Fibroblast of lung (primary cell): ENCODE measurements at regions not wholly inside any gene's neighbourhood (a gene's known extent, or its start where the extent isn't known, plus 50 kb on each side); places are given as distances from the start of the nearest gene placed in this dataset.

Experiments used
- DNase-seq, 2 donors: peaks; one replicate each; pipeline versions ENCODE4 v3.0.0 to v3.0.0-alpha.2; 2010; ENCODE audit warnings: low read depth in 2 of 2
- H2AFZ ChIP-seq: 2 replicates; pipeline ENCODE4 v1.5.1; 2012; ENCODE audit warnings: low read length, control low read depth, inconsistent platforms
- H3K27ac ChIP-seq: 2 replicates; pipeline ENCODE4 v1.5.1; 2011; ENCODE audit warnings: low read length, control low read depth; ENCODE audit not compliant: insufficient read depth
- H3K27me3 ChIP-seq: 2 replicates; pipeline ENCODE4 v1.5.1; 2011; ENCODE audit warnings: mild to moderate bottlenecking, low read length; ENCODE audit not compliant: control insufficient read depth, insufficient read depth
- H3K36me3 ChIP-seq: 2 replicates; pipeline ENCODE4 v1.5.1; 2011; ENCODE audit warnings: low read length; ENCODE audit not compliant: control insufficient read depth, insufficient read depth
- H3K4me1 ChIP-seq: 2 replicates; pipeline ENCODE4 v1.5.1; 2011; ENCODE audit warnings: low read length; ENCODE audit not compliant: control insufficient read depth, insufficient read depth; ENCODE audit errors: extremely low read depth
- H3K4me2 ChIP-seq: 2 replicates; pipeline ENCODE4 v1.5.1; 2011; ENCODE audit warnings: low read length, control low read depth; ENCODE audit not compliant: insufficient read depth; ENCODE audit errors: extremely low read depth
- H3K4me3 ChIP-seq, 4 experiments: fragments of 200-600 bp in 1 of 4; sonication (generic) in 1 of 4; replicated peaks in 1 of 4; 2 replicates each; pipeline ENCODE4 v1.5.1; 2011 to 2016; ENCODE audit warnings: low read length in 4 of 4, low read depth in 3 of 4, mild to moderate bottlenecking in 3 of 4, control low read depth in 2 of 4, inconsistent platforms in 1 of 4, mixed read lengths in 1 of 4; ENCODE audit not compliant: insufficient read depth in 1 of 4; ENCODE audit errors: control extremely low read depth in 1 of 4
- H3K79me2 ChIP-seq: 2 replicates; pipeline ENCODE4 v1.5.1; 2012; ENCODE audit warnings: mild to moderate bottlenecking, low read length, inconsistent platforms; ENCODE audit not compliant: control insufficient read depth, insufficient read depth
- H3K9ac ChIP-seq: 2 replicates; pipeline ENCODE4 v1.5.1; 2011; ENCODE audit warnings: mild to moderate bottlenecking, low read length, control low read depth; ENCODE audit not compliant: insufficient read depth
- H3K9me3 ChIP-seq: 2 replicates; pipeline ENCODE4 v1.5.1; 2012; ENCODE audit warnings: low read depth, low read length; ENCODE audit not compliant: control insufficient read depth, insufficient read depth
- H4K20me1 ChIP-seq: 2 replicates; pipeline ENCODE4 v1.5.1; 2011; ENCODE audit warnings: low read length; ENCODE audit not compliant: control insufficient read depth, insufficient read depth; ENCODE audit errors: extremely low read depth
- EZH2 ChIP-seq: IDR thresholded peaks from 2 replicates; pipeline ENCODE4 v1.5.1; 2012; ENCODE audit warnings: low read length, control low read depth, mild to moderate bottlenecking; ENCODE audit errors: missing control alignments
- TF ChIP-seq, protein P1 (sequence below), 2 donors: IDR thresholded peaks in 1 of 2; conservative IDR thresholded peaks in 1 of 2; 1 replicate in 1 of 2; 2 replicates in 1 of 2; pipeline ENCODE4 v1.5.1; 2011 to 2012; ENCODE audit warnings: low read length in 2 of 2, control low read depth in 1 of 2, inconsistent platforms in 1 of 2, low read depth in 1 of 2, mild to moderate bottlenecking in 1 of 2

DNA sequence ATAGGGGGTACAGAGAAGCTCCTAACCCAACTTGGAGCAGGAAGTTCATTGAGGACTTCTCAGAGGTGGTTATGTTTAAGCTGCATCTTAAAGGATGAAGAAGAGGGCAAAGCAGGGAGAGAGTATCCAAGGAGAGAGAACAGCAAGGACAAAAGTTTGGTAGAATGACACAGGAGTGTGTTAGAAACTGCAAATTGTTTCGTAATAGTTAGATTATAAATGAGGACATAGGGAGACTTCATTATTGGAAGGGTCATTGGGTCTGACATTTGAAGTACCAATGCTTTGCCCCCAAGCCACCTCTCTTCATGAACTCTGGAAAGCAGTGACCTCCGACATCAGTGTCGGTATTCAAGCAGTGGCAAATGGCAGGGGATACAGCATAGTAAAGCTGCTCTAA is 209.6 kb upstream of the JUN start:
- no peak overlapping the region for H3K27ac ChIP-seq
- no peaks in the 10 kb centered on the region for H4K20me1 ChIP-seq
- H3K9ac ChIP-seq = no peak overlapping the region
- no peaks in the 10 kb centered on the region for H3K27me3 ChIP-seq
- no peak for DNase-seq
- H3K4me1 ChIP-seq = no peaks in the 10 kb centered on the region
- no peaks in the 10 kb centered on the region for H3K79me2 ChIP-seq
- TF ChIP-seq EZH2 = no peak
- TF ChIP-seq, protein P1, sequence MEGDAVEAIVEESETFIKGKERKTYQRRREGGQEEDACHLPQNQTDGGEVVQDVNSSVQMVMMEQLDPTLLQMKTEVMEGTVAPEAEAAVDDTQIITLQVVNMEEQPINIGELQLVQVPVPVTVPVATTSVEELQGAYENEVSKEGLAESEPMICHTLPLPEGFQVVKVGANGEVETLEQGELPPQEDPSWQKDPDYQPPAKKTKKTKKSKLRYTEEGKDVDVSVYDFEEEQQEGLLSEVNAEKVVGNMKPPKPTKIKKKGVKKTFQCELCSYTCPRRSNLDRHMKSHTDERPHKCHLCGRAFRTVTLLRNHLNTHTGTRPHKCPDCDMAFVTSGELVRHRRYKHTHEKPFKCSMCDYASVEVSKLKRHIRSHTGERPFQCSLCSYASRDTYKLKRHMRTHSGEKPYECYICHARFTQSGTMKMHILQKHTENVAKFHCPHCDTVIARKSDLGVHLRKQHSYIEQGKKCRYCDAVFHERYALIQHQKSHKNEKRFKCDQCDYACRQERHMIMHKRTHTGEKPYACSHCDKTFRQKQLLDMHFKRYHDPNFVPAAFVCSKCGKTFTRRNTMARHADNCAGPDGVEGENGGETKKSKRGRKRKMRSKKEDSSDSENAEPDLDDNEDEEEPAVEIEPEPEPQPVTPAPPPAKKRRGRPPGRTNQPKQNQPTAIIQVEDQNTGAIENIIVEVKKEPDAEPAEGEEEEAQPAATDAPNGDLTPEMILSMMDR (conservative IDR thresholded peaks at IDR 0.05 in 1 of 2, IDR thresholded peaks at IDR 0.05 in 1 of 2; ENCODE audit: low read depth in 1 of 2, low read length in 2 of 2) = no peak
- no peaks in the 10 kb centered on the region for H3K36me3 ChIP-seq
- H2AFZ ChIP-seq = no peak overlapping the region
- no peak overlapping the region for H3K4me2 ChIP-seq
- no peaks in the 10 kb centered on the region for H3K9me3 ChIP-seq
- no peak overlapping the region for H3K4me3 ChIP-seq

DNA sequence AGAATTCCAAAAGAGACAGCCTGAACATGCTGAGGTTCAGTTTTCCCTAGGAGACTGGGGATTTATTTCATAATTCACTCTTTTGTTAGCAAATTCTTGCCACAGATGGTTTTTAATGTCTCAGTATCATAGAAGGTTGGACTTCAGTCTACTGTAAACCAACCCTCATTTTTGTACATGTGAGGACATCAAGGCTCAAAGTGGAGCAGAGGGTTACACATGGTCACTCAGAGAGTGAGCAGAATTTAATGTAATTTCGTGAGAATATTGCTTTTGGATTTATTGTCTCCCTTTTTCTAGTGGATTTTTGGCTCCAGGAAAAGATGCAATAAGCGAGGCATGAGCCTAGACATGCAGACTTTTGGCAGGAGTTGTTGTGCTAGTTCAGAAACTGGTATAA is 210.8 kb upstream of the JUN start:
- H3K27me3 ChIP-seq = no peaks in the 10 kb centered on the region
- H3K4me1 ChIP-seq = no peaks in the 10 kb centered on the region
- H3K9ac ChIP-seq = no peak overlapping the region
- no peak overlapping the region for H2AFZ ChIP-seq
- no peaks in the 10 kb centered on the region for H3K36me3 ChIP-seq
- no peak for DNase-seq
- H3K79me2 ChIP-seq = no peaks in the 10 kb centered on the region
- H3K27ac ChIP-seq = no peak overlapping the region
- H3K9me3 ChIP-seq = no peaks in the 10 kb centered on the region
- H4K20me1 ChIP-seq = no peaks in the 10 kb centered on the region
- H3K4me2 ChIP-seq = no peak overlapping the region
- no peak for TF ChIP-seq EZH2
- TF ChIP-seq, protein P1 (conservative IDR thresholded peaks at IDR 0.05 in 1 of 2, IDR thresholded peaks at IDR 0.05 in 1 of 2; ENCODE audit: low read depth in 1 of 2, low read length in 2 of 2) = no peak
- no peak overlapping the region for H3K4me3 ChIP-seq

GRCh38 chr1:58996341-58997059 is 212.7 kb upstream of the JUN start:
- no peak overlapping the region for H2AFZ ChIP-seq
- no peaks in the 10 kb centered on the region for H3K79me2 ChIP-seq
- no peaks in the 10 kb centered on the region for H4K20me1 ChIP-seq
- no peak overlapping the region for H3K4me2 ChIP-seq
- no peaks in the 10 kb centered on the region for H3K36me3 ChIP-seq
- TF ChIP-seq, protein P1 (conservative IDR thresholded peaks at IDR 0.05 in 1 of 2, IDR thresholded peaks at IDR 0.05 in 1 of 2; ENCODE audit: low read depth in 1 of 2, low read length in 2 of 2) = no peak
- no peak for TF ChIP-seq EZH2
- H3K9me3 ChIP-seq = no peaks in the 10 kb centered on the region
- no peak for DNase-seq
- H3K4me3 ChIP-seq = no peak overlapping the region
- no peaks in the 10 kb centered on the region for H3K27me3 ChIP-seq
- no peak overlapping the region for H3K27ac ChIP-seq
- no peak overlapping the region for H3K9ac ChIP-seq
- no peaks in the 10 kb centered on the region for H3K4me1 ChIP-seq
